Smooth muscle cell of the brain vasculature (primary cell): ENCODE measurements at regions not wholly inside any gene's neighbourhood (a gene's known extent, or its start where the extent isn't known, plus 50 kb on each side); places are given as distances from the start of the nearest gene placed in this dataset.
"Not testable (repeated sequence)": the region's sequence is repeated elsewhere in the genome, so short reads cannot be mapped to it uniquely, and the experiment has no call there.

ENCODE experiments used
- DNase-seq: peaks from one replicate; pipeline ENCODE4 v3.0.0-alpha.2; 2012; ENCODE audit warnings: low read depth, low spot score

DNA sequence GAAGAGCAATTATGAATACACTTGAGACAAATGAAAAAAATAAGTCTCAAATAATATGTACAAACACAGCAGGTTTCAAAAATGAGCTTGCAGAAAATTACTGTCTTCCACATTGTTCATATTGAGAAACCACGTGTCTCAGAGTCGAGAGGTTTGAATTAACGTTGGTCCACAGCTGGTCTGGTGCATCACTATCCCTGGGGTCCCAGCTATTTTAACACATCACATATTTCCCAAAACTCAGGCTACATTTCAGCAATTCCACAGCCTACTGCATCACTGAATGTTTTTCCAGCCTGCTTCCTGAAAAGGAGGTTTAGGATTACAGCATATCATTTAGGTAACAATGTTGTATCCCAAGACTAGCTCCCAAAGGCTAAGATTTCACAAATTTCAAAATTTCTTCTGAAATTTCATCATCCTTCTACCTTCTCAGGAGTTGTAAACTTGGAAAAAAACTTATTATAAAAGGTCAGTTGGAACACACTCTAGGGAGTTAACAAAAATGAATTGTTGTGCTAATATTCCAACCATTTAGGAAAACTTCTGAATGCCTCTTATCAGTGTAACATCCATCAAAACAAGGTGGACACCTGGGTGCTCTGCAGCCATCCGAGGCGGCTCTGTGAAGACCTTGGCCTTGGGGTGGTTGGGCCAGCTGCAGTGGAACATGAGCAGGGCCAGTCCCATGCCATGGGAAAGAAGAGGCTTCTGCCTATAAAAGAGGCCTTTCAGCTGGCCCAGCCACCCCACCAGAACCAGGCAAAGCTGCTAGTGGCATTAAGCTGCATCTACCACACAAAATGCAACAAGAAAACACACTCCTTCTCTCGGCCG is 198.1 kb upstream of the RBBP8 start:
- no peak for DNase-seq

DNA sequence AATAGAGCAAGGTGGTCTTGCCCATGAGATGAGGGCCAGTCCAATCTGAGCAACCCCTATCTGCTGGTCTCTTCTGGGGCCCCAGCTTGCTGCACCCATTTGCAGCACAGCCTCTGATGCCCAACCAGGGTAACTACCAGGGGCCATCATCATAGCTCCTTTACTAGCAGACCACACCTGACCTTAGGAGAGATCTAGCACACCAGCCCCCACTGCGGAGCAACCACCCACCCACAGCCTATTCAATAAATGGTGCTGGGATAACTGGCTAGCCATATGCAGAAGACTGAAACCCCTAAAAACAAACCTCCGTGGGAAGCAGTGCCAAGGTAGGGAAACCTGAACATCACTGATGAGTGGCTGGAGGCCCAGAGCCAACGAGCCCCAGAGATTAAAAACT is 196.1 kb upstream of the RBBP8 start:
- no peak for DNase-seq

DNA sequence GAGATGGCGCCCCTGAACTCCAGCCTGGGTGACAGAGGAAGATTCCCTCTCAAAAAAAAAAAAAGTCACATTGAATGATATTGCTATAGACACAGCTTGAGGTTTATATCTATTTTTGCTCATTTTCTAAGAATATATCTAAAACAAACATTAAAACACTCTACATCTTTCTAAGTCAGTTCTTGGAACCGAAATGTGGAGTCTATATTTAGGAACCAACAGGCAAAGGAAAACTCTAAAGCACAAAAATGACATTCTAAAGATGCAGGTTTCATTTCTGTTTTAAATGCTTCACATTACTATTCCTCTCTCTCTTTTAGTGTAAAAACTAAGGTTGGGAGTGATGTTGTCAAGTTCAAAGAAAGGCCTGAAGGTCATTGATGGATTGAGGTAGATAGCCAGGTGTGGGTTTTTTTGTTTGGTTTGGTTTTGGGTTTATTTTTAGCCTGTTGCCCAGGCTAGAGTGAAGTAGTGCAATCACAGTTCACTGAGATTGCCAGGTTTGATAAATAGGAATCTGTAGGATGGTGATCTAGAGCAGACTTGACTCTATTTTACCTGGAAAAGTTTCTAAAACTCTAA is 194.0 kb upstream of the RBBP8 start:
- DNase-seq: no peak

DNA sequence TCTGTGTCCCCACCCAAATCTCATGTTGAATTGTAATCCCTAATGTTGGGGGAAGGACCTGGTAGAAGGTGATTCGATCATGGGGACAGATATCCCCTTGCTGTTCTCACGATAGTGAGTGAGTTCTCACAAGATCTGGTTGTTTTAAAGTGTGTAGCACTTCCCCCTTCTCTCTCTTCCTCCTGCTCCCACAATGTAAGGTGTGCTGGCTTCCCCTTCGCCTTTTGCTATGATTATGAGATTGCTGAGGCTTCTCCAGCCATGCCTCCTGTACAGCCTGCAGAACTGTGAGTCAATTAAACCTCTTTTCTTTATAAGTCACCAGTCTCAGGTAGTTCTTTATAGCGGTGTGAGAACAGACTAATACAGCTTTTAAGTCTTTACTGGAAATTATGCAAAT is 193.3 kb upstream of the RBBP8 start:
- no peak for DNase-seq

DNA sequence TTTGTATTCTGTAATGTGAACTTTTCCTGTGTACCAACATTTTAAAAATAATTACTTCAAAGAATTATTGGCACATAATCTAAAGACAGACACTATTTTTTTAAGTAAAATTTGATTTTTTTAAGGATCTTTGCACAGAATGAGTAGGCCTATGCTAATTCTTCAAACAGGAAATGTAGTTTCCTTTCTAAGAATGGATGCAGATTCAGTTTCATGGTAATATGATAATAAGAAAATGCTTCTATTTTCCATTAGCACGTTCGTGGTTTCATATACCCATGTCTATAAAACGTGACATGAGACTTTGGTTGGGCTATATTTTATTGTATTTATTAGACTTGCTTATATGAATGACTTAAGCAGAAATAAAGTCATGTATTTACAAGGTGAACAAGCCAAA is 191.8 kb upstream of the RBBP8 start:
- DNase-seq: no peak

DNA sequence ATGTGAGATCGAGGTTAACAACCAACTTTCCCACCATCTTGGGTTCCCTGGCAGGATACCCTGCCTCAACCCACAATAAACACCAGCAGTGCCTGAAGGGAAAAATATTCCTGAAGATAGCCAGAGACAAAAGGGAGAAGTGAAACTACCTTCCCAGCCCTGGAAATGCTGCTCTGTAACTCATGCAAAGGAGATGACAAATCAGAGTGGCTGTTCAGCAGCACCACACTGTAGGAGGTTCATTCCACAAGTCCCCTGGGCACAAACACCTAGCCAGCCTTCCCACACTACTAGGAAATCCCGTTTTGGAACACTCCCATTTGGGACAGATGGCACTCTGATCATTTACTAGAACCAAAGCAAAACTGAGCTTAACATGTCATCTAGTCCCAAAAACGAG is 190.7 kb upstream of the RBBP8 start:
- DNase-seq: no peak

DNA sequence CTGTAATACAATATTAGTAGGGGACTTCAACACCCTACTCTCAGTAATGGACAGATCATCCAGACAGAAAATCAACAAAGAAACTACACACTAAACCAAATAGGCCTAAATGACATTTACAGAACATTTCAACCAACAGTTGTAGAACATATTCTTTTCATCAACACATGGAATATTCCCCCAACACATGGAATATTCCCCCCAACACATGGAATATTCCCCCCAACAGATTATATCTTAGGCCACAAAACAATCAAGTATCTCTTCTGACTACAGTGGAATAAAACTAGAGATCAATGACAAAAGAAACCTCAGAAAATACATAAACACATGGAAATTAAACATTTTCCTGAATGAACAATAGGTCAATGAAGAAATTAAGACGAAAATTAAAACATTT is 187.2 kb upstream of the RBBP8 start:
- DNase-seq: no peak

DNA sequence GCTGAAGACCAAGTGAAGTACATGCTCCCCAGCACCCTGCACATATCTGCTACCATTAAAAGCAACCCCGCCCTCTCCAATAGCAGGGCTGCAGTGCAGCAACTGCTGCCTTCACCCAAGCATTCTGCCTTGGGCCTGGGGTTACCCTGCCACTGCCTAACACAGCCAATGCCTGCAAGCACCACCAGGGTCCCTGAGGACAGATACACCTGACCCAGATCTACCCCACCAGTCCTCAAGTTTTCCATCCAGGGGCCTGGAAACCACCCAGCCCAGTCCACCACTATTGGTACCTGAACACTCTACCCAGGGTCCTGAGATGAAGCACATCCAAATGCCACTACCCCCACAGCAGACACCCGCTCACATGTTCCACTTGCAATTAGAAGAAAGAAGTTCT is 181.1 kb upstream of the RBBP8 start:
- DNase-seq: no peak

DNA sequence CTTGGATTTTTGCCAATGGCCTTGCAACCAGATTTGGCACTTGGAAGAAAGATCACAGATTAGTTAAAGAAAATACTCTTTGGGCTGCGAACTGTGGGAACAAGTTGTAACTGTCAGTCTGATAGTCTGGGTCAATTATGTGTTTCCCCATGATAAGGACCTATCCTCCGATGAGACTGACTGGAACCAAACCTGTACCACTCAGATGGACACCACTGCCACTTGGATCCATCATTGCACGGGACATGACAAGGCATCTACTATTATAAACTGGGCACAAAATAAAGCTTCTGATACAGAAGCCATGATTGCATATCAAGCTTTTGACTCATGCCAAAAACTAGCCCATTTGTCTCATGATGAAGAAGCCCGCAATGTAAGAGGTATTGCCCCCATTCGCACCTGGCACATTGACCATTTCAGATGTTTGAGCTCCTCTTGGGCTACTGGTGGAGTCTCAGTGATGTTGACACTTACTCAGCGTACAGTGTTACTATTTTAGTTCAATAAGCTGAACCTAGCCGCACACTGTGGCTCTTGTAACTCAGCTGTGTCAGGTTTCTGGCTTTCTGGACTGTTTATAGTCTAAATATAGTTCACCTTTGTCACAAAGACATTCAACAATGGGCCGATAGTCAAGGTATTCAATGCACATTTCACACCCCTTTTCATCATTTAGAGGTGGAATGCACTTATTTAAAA is 179.8 kb upstream of the RBBP8 start:
- DNase-seq: no peak

DNA sequence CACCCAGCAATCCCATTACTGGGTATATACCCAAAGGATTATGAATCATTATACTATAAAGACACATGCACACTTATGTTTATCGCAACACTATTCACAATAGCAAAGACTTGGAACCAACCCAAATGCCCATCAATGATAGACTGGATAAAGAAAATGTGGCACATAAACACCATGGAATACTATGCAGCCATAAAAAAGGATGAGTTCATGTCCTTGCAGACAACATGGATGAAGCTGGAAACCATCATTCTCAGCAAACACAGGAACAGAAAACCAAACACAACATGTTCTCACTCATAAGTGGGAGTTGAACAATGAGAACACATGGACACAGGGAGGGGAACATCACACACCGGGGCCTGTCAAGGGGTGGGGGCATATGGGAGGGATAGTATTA is 169.1 kb upstream of the RBBP8 start:
- DNase-seq: not testable (repeated sequence)

DNA sequence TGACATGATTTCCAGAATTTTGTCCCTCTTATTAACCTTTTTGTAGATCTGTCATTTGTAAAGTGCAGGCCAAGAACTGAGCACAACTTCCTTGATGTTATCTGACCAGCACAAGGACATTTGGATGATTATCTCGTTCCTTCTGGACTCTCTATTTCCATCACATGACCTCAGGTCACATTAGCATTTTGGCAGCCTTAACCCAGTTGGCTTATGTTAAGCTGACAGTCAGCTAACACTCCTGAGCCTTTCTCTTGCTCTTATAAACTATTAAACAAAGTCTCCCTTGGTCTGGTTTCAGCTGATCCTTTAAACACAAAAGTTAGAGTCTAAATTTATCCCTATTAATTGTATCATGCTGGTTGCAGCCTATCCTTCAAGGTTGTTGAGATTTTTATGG is 167.2 kb upstream of the RBBP8 start:
- no peak for DNase-seq

DNA sequence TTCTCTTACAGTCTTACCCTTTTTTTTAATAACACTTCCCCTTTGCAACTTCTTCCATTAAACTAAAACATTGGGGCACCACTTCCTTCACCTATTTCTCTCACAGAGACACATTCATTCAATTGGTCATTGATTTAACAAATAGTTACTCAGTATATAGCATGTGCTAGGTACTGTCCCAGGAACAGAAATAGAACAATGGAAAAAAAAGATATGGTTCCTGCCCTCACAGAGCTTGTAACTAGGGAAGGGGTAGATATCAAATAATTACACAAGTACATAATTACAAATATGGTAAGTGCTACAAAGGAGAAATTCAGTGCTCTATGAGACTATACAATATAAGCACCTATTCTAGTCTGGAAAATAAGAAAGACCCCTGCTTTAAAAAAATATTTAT is 165.5 kb upstream of the RBBP8 start:
- DNase-seq: no peak

DNA sequence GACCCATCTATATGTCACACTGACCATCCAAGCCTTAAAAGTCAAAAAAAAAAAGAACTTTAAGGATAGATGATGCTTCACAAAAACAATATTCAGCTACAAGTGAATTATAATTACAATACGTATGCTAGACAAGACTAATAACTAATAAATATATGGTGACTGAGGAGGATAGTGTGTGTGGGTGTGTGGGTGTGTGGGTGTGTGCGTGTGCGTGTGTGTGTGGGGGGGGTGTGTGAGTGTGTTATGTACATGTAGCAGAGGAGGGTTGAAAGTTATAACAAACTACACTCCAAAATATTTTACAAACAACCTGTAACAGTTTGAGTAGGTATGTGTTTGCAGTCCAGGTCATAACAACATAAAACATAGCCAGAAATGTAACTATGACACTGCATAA is 159.2 kb upstream of the RBBP8 start:
- DNase-seq: no peak

DNA sequence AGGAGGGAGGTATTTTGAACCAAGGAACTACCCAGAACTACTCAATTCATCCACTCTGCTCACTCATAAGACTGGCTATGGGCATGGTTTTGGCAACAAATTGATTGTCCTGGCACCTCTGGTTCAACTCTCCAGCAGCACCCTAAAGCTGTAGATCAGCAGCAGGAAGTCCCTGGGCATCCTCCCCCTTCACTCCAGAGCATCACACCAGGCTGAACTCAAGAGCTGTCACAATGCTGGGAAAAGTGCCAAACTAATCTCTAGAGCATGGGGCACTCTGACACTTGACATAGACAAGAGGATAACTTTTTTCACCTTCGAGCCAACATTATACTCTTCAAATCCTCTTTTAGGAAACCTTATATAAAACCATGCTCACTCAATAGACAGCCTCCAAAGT is 154.1 kb upstream of the RBBP8 start:
- no peak for DNase-seq

DNA sequence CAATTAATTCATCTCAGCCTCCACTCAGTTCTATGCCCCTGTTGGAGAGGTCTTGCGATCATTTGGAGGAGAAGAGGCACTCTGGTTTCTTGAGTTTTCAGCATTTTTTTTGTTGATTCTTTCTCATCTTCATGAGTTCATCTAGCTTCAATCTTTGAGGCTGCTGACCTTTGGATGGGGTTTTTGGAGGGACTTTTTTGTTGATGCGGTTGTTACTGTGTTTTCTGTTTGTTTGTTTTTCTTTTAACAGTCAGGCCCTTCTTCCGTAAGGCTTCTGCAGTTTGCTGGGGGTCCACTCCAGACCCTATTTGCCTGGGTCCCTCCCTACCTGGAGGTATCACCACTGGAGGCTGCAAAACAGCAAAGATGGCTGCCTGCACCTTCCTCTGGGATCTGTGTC is 149.9 kb upstream of the RBBP8 start:
- DNase-seq: no peak

DNA sequence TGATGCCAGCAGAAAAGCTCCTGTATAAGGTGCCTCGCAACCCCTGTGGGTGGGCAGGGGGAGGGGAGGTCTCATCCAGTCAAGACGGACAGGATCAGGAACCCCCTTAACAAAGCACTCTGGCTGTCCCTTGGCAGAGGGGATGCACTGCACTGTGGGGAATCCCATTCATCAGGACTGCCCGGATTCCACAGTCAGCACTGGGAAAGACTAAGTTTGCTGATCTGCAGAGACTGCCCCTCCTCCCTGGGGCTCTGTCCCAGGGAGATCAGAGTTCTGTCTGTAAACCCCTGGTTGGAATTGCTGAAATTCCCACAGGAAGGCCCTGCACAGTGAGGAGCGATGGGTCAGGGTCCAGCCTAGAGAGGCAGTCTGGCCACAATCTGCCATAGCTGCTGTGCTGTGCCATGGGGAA is 149.5 kb upstream of the RBBP8 start:
- DNase-seq: no peak

DNA sequence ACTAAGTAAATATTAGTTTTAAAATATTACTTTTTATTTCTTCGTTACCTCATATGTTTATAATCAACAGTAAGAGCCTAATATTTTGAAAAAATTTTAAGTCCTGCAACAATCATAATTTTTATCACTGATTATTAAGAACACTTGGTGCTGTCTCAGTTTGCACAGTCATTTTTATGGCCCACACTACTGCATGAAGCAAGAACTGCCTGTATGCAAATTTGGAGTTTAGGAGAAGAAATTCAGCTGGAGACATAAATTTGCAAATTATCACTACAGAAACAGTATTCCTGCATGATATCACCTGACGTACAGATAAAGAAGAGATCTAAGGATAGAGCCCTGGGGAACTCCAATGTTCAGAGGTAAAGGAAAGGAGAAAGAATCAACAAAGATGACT is 144.1 kb upstream of the RBBP8 start:
- no peak for DNase-seq

DNA sequence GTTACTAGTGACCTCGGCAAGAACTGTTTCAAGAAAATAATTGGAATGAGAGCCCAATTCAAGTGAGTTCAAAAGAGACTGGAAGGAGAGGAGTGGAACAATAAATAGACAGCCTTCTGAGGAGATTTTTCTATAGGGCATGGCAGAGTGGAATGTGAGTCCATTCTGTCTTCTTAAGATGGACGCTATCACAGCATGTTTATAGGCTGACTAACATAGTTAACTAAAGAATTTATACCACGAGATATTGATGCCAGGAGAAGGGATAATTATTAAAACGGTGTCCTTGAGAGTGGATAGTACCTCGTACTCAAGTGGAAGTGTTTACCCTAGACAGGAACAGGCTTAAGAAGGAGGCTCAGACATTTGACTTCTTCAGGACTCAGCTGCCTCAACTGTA is 143.5 kb upstream of the RBBP8 start:
- DNase-seq: no peak

DNA sequence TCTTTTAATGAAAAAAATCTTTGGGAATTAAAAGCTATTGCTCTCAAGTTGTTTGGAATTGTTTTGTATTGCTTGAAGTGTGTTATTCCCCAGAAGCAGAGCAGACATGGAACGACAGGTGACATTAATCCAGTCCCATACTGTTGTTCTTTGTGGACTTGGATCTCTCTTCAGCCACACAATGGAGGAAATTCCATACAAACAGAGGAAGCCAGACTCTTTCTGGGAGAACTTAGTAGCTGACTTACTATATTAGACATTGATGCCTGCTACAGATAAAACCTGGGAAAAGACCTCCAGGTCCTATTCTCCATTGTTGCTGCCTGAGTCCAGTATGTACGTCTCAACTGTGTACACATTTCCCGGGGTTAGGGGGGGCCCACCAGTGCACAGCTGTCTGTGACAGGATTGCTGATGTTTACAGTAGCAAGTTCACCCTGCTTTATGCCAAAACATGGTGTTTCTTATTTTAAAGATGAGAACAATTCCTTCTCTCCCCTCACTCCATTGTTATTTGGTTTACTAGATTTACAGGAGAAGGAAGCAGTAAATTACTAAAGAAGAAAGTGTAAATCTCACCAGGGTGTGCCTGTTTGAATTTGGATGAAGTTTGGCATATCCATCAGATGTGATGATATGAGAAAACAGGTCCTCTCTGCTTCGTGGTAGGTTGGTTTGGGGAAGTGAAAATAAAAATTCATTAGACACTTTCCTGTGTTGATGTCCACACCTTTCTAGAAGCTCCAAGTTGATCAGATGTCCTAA is 142.4 kb upstream of the RBBP8 start:
- no peak for DNase-seq

DNA sequence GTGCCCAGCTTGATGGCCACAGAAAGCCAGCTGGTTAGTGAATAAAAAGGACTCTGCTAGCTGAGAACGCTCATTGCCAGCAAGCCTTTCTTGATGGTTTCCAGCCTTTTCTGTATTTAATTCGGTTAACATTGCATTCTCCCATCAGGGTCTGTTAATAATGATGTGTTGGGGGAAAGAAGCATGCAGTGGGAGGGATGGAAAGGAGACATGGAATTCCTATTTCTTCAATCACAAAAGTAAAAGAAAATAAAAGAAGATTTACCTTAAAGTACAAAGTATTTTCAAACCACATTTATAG is 141.9 kb upstream of the RBBP8 start:
- no peak for DNase-seq

DNA sequence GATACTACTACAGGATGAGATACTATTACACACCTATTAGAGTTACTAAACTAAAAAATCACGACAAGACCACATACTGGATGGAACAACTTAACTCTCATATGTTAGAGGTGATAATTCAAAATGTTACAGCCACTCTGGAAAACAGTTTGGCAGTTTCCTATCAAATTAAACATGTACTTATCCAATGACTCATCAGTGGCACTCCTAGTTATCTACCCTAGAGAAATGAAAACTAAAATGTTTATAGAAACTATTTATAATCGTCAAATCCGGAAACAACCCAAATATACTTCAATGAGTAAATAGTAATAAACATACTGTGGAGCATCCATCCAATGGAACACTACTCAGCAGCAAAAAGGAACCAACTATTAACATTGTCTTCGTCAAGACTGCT is 137.0 kb upstream of the RBBP8 start:
- DNase-seq: no peak

DNA sequence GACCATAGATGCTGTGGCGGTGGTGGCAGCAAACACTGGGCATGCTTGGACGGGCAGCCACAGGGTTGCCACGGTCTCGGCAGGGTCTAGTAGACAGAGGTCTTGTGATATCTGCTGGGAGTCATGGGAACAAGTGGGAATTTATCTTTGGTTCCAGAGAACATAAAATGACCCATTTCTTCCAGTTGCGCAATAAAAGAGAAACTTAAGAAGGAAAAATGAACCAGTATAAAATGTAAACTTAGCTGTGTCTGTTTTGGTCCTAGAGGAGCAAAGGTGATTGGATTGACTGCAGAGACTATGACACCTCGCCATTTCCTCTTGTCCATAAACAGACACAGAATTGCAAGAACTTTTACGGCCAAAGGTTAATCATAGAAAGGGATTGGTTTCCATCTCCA is 132.6 kb upstream of the RBBP8 start:
- no peak for DNase-seq
